HG02588 (cell line): ENCODE measurements at regions not wholly inside any gene's neighbourhood (a gene's known extent, or its start where the extent isn't known, plus 50 kb on each side); places are given as distances from the start of the nearest gene placed in this dataset.
"Not testable (repeated sequence)": the region's sequence is repeated elsewhere in the genome, so short reads cannot be mapped to it uniquely, and the experiment has no call there.

ENCODE experiments used
- ATAC-seq: cut with Tn5 transposase; IDR thresholded peaks from one replicate; pipeline ENCODE4 v1.9.1; 2021; ENCODE audit warnings: mild to moderate bottlenecking, moderate library complexity; ENCODE audit not compliant: unreplicated experiment

DNA sequence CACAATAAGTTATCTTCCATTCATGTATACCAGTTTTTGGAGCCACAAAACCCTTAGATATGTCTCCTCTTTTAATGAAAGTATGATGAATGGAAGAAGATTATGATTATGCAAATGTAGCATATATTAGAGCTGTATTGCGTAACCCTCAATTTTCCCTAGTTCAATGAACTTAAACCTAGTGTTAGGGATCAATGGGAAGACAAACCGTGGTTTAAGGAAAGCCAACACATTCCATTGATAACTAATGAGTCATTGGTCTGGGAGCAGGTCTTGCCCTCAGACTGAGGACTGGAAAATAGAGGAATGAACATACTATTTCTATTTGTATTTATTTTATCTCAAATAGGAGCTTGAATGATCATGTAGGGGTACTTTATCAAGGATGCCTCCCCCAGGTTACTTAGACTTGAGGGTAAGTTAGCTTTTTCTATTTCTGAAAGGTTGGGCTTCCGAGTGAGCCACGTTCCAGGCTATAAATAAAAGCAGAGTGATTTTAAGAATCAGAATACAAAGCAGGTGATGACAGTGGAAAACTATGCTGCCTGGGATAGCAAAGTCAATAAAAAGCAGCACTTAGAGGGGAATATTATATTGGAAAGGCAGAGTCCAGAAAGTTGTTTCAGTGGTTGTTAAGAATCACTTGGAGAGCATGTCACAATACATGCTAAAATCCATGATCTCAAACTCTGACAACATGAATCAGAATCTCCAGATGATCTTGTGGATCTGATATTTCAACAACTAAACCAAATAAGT lies 356.0 kb downstream of the ADAM29 start:
- ATAC-seq, result no peak

DNA sequence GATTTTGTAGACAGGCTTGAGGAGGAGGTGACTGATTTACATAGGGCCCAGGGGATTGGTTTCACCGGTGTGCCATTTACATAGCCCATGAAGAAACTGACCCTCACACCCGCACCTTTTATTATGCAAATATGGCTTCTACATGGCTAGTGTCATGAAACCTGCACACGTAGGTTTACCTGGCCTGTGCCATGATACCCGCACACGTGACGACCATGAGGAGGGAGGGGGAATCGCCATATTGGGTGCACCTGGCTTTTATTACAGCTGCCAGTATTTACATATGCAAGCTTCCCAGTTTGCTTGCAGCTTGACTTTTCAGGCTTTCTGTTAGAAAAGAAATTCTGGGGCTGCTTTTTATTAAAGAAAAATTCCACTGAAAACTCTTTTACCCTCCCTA lies 359.7 kb downstream of the ADAM29 start:
- ATAC-seq, result no peak

DNA sequence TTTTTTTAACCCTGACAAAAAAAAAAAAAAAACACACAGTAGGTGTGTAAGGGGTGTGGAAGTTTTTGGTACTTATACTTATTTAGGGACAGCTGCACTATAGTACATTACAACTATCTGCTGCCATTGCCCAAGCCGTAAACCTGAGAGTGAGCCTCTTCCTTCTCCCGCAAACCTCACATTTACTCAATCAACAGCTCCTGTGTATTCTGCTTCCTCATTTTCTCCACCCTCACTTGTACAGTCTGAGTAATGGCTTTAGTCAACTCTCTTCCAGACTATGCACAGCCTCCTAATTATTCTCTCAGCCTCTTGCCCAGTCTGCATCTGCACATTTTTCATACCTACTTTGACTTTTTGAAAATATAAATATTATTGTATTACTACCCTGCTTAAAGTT lies 362.0 kb downstream of the ADAM29 start:
- no peak for ATAC-seq

DNA sequence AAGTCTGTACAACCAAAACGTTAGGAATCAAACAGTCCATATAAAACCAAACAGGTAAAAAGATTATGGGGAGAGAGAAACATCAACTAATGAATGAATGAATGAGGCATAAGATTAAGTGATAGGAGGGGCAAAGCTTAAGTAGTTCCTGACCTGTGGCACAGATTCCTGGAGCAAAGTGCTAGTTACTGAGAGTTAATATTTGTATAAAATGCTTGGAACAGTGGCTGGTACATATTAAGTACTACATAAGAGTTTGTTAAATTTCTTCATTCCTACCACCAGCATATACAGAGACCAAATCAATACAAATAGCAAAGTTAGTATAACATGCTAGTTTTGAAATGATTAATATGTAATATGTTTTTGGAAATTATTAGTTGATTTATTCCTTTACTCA lies 363.7 kb downstream of the ADAM29 start:
- ATAC-seq, result no peak

DNA sequence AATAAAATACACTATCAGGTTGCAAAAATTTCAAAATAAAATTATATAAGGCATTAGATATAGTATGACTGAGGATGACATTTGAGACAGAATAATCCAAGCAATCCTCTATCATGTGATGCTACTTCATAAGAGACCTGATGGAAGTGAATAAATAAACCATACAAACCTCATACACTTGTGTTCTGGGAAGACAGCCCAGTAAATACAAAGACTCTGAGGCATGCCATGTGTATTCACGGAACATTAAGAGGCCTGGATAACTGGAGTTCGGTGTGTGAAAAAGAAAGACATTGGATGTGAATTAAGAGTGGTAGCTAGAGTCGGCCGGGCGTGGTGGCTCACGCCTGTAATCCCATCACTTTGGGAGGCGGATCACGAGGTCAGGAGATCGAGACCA lies 364.2 kb downstream of the ADAM29 start:
- no peak for ATAC-seq

DNA sequence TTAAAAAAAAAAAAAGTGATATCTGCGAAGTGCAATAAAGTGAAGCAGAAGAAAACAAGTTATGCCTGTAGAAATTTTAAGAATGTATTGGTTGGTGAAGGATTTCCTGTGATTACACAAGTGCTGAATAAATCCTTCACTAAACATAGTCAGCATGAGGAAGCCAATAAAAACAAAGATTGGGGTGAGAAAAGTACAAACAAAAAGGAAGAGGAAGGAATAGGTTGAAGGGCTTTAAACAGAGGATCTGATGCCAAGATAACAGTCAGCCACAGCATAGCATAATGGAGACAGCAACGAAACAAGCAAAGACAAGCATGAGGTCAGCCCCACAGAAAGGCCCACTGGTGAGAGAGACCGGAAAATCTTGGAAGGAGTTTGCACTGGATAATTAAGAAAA lies 372.2 kb downstream of the ADAM29 start:
- ATAC-seq, result no peak

DNA sequence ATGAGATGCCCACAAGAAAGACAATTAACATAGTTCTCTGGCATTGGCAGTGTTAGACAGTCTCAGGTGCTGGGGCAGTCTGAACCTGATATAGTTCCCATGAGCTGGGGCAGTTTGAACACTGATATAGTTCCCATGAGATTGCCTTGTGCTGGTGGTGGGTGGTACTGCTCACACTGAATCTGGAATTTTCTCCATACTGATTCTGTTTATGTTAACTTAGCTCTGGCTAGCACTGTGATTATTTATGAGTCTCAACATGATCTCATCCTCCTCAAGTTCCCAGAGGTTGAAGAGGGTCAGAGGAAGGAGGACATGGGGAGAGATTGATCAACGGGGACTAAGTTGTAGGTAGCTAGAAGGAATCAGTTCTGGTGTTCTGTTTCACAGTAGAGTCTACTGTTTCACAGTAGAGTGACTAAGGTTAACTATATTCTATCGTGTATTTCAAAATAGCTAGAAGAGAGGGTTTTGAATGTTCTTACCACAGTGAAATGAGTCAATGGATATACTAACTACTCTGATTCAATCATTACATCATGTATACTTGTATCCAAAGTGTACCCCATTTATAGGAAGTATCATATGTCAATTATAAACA lies 379.9 kb downstream of the ADAM29 start:
- ATAC-seq, result no peak

DNA sequence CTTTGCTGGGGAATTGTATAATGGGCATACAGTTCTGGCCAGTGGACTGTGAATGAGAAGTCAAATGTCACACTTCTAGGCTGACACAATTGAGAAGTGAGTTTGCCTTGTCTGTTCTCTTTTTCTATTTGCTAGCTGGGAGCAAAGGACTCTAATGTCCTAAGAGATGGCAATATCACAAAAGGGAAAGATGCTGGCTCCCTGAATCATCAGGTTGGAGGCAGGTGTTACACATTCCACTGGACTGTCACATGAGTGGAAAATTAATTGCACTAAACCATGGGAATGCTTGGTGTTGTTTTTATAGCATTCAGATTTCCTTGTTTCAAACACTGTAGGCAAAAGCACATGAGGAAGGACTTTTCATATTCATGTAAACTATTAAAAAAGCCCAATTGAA lies 388.3 kb downstream of the ADAM29 start:
- no peak for ATAC-seq

DNA sequence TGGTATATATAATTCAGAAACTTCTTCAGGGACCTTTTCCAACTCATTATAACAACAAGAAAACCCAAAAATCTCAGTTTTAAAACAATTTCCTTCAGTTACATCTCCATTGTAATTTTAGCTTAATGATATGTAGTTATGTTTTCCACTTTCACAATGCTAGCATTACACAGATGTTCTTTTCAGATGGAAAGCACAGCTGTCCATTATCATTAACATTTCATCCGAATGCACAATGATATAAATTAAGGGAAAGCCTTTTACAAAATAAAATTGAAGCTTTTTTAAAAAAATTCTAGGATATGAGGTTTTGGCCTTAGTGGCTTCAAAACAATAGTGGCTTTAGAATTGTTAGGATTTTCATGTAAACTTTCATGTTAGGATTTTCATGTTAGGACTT lies 389.2 kb downstream of the ADAM29 start:
- no peak for ATAC-seq

DNA sequence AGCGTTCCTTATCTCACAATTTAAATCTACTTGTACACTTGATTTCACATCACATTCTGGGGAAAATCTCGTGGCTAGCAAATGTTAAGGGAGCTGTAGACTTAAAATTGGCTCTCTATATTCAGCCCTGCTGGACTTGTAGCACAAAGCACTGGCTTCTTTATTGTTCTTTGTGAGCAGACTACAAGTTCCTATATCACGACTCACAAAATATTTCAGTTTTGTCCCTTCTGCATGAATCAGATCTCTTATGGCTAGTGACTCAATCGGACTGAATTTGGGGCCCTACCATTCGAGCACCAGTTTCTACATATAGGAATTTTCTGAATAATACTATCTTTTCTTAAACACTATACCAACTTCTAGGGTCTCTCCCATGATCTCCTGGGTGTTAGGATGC lies 390.1 kb downstream of the ADAM29 start:
- no peak for ATAC-seq

DNA sequence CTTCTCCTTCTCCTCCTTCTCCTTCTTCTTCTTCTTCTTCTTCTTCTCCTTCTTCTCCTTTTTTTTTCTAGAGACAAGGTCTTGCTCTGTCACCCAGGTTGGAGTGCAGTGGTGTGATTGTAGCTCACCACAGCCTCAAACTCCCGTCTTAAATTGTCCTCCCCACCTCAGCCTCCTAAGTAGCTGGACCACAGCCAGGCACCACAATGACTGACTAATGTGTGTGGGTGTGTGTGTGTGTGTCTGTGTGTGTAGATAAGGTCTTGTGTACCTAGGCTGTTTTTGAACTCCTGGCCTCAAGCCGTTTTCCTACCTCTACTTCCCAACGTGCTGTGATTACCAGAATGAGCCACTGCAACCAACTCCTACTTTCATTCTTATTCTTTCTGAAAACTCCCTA lies 390.9 kb downstream of the ADAM29 start:
- no peak for ATAC-seq

DNA sequence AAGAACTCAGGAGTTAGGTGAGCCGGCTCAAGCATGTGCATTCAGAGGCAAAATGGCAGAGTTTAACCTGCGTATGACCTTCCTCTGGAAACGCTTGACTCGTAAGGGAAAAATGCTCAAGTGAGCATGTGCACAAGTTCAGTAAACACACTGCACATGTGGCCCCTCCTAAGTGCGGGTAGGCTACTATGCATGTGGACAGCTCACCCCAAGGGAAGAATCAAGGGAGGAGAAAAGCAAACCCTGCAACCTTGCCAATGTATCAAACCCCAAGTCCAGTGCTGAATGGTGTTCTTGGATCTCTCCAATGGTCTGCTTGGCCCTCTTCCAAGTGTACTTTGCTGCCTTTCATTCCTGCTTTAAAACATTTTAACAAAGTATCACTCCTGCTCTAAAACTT lies 407.1 kb downstream of the ADAM29 start:
- ATAC-seq, result no peak

DNA sequence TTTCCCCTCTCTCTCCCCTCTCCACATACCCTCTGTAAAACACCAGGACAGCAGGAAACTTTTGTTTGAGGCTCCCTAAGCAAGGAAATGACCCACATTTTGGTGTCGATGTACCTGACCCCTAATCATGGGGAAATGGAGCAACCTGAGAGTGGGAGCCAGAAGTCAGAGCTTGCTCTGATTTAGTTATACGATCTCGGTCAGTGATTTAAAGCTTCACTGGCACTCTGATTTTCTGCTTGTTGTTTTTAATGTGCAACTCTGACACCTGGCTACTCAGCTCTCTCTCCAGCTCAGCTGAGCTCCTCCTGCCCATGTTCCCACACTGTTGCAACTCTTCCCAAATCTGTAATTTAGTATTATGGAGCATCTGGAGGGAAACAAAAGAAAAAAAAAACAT lies 408.6 kb downstream of the ADAM29 start:
- ATAC-seq, result no peak

DNA sequence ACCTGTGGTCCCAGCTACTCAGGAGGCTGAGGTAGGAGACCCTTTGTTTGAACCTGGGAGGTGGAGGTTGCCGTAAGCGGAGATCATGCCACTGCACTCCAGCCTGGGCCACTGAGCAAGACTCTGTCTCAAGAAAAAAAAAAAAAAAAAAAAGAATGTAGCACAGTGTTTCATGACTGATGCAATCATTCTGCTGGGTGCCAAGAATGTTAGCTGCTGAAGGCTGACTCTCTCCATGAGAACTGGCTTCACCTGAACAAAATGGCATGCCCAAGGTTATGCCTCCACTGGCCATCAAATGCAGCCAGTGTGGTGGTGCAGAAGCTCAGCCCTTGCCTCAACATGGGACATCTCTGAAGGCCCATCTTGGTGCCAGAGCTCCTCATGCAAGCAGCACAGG lies 412.1 kb downstream of the ADAM29 start:
- ATAC-seq, result no peak

DNA sequence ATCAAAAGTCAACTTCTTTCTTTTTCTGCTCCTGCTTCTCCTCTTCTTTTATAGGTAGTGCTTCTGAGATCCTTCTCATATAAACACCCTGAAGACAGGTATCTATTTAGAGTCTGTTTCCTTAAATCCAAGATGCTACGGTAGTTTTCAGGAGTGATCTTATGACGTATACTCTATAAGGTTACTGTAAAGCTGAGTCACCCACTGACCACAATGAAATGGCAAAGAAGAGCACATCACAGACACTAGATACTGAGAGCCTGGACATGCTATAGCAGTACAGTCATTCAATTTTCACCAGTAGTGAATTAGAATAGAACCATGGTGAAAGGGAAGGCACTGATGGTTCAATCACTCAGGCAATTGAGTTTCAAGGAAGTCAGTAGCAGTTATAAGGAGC lies 412.5 kb downstream of the ADAM29 start:
- ATAC-seq, result no peak

DNA sequence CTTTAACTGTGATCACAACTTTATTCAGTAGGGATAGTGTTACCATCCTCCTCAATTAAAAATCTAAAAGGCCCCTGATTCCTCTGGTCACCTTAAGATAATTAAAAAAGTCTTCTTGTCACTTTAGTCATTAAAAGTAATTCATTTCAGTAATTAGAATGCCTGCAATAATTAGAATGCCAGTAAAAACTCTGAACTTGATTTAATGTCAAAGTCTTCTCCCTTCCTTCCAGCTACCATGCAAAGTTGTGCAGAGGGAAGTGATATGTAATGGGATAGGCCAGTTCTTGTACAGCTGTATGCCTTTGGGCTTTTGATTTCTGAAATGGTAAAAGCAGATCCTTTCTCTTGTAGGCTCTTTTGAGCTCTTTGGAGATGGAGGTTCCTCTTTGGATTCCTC lies 417.2 kb downstream of the ADAM29 start:
- no peak for ATAC-seq

DNA sequence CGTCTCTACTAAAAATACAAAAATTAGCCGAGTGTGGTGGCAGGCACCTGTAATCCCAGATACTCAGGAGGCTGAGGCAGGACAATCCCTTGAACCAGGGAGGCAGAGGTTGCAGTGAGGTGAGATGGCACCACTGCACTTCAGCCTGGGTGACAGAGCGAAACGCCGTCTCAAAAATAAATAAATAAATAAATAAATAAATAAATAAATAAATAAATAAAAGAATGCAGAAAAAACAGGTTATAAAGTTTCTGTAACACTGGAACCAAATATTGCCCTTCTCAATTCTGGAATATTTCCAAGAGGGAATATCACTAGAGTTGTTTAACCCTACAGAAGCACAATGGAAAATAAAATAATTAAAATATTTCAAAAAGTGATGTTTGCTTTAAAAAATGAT lies 418.4 kb downstream of the ADAM29 start:
- not testable (repeated sequence) for ATAC-seq

DNA sequence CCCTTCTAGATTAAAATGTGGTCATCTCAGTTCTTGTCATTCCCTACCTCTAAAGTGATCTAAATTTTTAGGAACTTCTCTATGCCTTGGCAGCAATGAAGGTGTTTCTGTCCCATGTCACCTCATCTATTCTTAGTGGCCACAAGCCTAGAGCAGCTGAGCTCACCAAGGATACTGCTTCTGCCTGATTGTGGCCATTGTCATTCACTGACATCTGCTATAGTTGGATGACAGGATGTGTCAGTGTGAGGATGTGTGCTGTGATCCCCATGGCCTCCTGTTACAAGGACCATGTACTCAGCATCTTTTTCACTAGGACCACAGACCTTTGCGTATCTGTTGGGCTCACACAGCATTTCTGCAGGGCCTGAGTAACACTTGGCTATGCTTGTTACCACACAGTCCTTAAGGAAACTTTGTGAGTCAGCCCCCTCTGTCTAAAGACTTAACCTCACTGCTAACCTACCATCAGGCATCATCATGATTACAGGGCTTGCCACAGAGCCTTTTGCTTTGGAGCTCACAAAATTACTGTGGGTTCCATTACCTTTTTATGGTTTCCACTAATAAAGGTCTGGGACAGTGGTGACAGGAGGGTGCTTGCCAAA lies 421.0 kb downstream of the ADAM29 start:
- ATAC-seq, result no peak

DNA sequence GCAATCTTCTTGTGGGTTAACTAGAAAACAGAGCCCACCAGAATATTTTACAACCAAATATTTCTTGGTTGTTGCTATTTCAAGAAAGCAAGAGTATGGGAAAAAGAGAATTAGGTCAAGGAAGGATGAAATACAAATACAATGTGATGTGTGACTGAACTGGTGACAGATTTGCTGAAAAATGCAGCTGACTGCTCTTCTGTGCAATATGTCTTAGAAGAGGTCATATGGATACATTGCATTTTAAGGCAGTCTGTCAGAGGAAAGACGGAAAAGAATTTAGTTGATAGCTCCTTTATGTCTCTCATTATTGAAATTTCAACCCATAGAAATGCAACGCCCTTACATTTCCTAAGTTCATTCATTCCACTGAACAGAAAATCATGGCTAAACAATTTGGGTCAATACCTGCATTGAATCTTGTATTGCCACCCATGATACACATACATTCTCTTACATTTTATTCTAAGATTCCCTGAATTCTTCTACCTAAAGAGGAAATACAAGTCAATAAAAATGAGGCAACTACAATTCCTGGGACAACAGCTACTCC lies 423.1 kb downstream of the ADAM29 start:
- ATAC-seq, result no peak

DNA sequence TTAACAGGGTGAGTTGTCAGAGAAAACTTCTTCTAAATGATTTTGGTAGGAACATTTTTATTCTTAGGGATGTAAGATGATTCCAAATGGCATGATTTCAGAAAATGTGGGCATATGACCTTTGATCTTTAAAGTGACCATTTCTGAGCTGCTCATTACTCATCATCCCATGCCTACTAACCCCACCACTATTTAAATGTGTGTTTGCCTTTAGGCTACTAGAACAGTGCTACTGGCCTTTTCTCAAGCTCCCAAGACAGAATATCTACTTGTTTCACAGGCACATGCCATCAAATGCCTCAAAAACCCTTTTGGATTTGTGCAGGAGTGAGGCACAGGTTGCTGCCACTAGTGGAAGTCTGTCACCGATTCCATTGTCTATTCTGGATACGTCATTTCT lies 428.2 kb downstream of the ADAM29 start:
- no peak for ATAC-seq

DNA sequence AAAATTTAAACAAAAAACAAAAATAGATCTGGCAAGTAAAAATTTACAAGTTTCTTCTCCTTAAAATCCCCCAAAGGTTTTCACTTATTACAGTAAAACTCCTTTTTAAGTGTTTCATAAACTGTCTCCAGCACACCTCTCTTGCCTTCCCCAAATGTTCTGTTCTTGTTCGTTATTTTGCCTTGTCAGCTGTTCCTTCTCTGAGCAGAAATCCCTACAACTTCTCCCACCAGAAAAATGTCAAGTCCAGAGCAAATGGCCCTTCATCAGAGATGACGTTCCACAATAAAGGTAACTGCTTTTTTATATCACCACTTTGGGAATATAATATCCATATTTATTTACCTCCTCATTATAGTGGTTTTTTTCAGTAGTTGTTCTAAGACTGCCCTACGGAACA lies 432.1 kb downstream of the ADAM29 start:
- no peak for ATAC-seq

DNA sequence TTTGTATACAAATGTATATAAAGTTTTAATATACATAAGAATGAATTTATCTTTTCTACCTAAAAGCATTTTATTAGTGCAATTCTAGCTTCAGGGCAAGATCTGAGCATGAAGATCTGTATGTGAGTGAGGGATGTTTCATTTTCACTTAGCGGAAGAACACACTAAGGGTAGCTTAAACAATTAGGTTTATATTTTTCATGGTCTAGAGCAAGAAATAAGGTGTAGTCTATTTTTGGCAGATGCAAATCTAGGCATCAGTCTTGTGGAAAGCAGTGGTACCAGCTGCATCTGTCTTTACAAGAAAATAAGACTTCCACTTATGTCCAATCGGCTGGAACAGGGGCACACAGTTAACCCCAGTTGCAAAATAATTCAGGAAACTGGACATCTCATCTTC lies 433.3 kb downstream of the ADAM29 start:
- ATAC-seq, result no peak
